Heart left ventricle (tissue), 16 donors: ENCODE measurements at regions not wholly inside any gene's neighbourhood (a gene's known extent, or its start where the extent isn't known, plus 50 kb on each side); places are given as distances from the start of the nearest gene placed in this dataset.

ENCODE experiments used
- ATAC-seq, 4 donors: fragments of 200-7000 bp; cut with Tn5 transposase; one replicate each; pipeline ENCODE4 v1.9.1; 2020 to 2022; ENCODE audit warnings: moderate library complexity in 4 of 4, mild to moderate bottlenecking in 3 of 4, moderate number of reproducible peaks in 1 of 4
- DNase-seq, 5 donors: peaks; one replicate each; pipeline ENCODE4 v3.0.0-alpha.2; 2020
- H3K27ac ChIP-seq, 12 donors: fragments of 200-600 bp; sonication (generic) in 4 of 12; one replicate each; pipeline versions ENCODE4 v1.5.0 to v1.8.0; 2016 to 2022; ENCODE audit warnings: mild to moderate bottlenecking in 2 of 12
- H3K27me3 ChIP-seq, 9 donors: fragments of 200-600 bp; sonication (generic) in 2 of 9; one replicate each; pipeline versions ENCODE4 v1.5.1 to v1.8.0; 2016 to 2022; ENCODE audit warnings: mild to moderate bottlenecking in 3 of 9
- H3K36me3 ChIP-seq, 9 donors: fragments of 200-600 bp; sonication (generic) in 2 of 9; one replicate each; pipeline versions ENCODE4 v1.5.0 to v1.8.0; 2018 to 2022; ENCODE audit warnings: mild to moderate bottlenecking in 2 of 9
- H3K4me1 ChIP-seq, 12 donors: fragments of 200-600 bp; sonication (generic) in 4 of 12; one replicate each; pipeline versions ENCODE4 v1.5.0 to v1.8.0; 2016 to 2022; ENCODE audit warnings: mild to moderate bottlenecking in 3 of 12
- H3K4me3 ChIP-seq, 12 donors: fragments of 200-600 bp; sonication (generic) in 4 of 12; one replicate each; pipeline versions ENCODE4 v1.5.0 to v1.8.0; 2017 to 2022; ENCODE audit warnings: mild to moderate bottlenecking in 9 of 12, moderate library complexity in 4 of 12
- H3K9me3 ChIP-seq, 12 donors: fragments of 200-600 bp; sonication (generic) in 4 of 12; one replicate each; pipeline versions ENCODE4 v1.5.0 to v1.8.0; 2016 to 2022; ENCODE audit warnings: mild to moderate bottlenecking in 1 of 12
- CTCF ChIP-seq, 12 donors: fragments of 200-600 bp; sonication (generic) in 4 of 12; IDR thresholded peaks; one replicate each; pipeline versions ENCODE4 v1.5.0 to v1.8.0; 2018 to 2022; ENCODE audit warnings: antibody characterized with exemption in 12 of 12, mild to moderate bottlenecking in 5 of 12
- POLR2A ChIP-seq, 2 donors: fragments of 450-650 bp; IDR thresholded peaks; one replicate each; pipeline ENCODE4 v1.6.1; 2017; ENCODE audit warnings: antibody characterized with exemption in 2 of 2, mild to moderate bottlenecking in 2 of 2, moderate library complexity in 2 of 2
- WGBS, 4 donors: extraction: QIAGEN DNeasy Blood & Tissue Kit in 2 of 4; methylation state at CpG; one replicate each; pipeline versions ENCODE4 v1.1.5 to v1.1.7; 2013 to 2018; 5-methylcytosine and 5-hydroxymethylcytosine counted together
- intact Hi-C, 10 donors: fragments of 100-400 bp; cut with DNase I; formaldehyde crosslinking; loops; one replicate each; pipeline versions ENCODE4 v1.11.1 to v1.14.2; 2022
- donor health status: ischemic (EF 13 %, LVEDD 7.1; RV severe dilation, severe dysfunction).
- donor health status: healthy with polysubstance abuse.
- donor health status: DM: no; HTN: yes; CAD: no.
- donor health status: DM: no; HTN: no; CAD: no.
- donor health status: ischemic (EF 25% LVEDD 6.9; RV normal size, moderate dysfunction).
- donor health status: ischemic (EF 25% LVEDD 5.7; RV mildly dilated, moderate dysfunction).
- donor health status: healthy.
- donor health status: DM: yes; HTN: yes; CAD: no.
- donor health status: ischemic (EF 35%, LVEDD 5.7; RV mildly dilated, moderate dysfunction).
- donor health status: nonischemic (EF 11% LVEDD 7.7; RV severe dilation, severe dysfunction).
- donor health status: DM: yes; HTN: yes; CAD: no.
- donor health status: PGD.
- donor health status: ischemic (EF 29% LVEDD 5.4; RV normal size, mild dysfunction).
- donor health status: nonischemic (EF 23%, LVEDD 6.1; RV moderate dilation, normal function).

GRCh38 chr15:77557564-77557963 is 75.1 kb downstream of the LINGO1 start:
- Histone ChIP-seq H3K27ac (no peak overlapping the region), H3K4me1 (peaks cover 0 to 6% (median 0%) of the 10 kb centered on the region in 12 donors), H3K36me3 (no peaks in the 10 kb centered on the region), H3K9me3 (no peaks in the 10 kb centered on the region), H3K4me3 (no peak overlapping the region), H3K27me3 (no peaks in the 10 kb centered on the region)
- ATAC-seq, result no peak
- intact Hi-C loops, result no loop called here
- DNase-seq, result no peak
- TF ChIP-seq CTCF (IDR thresholded peaks at IDR 0.05), result no peak
- no peak for TF ChIP-seq POLR2A (IDR thresholded peaks at IDR 0.05)
- WGBS, 4 donors, result 71 to 85% (median 73%) methylated on average over 1 of the region's 1 CpG

- Histone ChIP-seq H3K36me3 (no peaks in the 10 kb centered on the region), H3K27ac (no peak overlapping the region), H3K4me1 (peaks cover 0 to 6% (median 0%) of the 10 kb centered on the region in 12 donors), H3K9me3 (no peaks in the 10 kb centered on the region), H3K27me3 (no peaks in the 10 kb centered on the region), H3K4me3 (no peak overlapping the region)
- TF ChIP-seq POLR2A (IDR thresholded peaks at IDR 0.05), result no peak
- TF ChIP-seq CTCF (IDR thresholded peaks at IDR 0.05), result no peak
- ATAC-seq, result peak in 3 of 4 donors; percentile 64 to 74 (median 74)
- 49 to 59% (median 54%) methylated on average over 7 to 10 of the region's 10 CpGs for WGBS, 4 donors
- intact Hi-C loops, result no loop called here
- peak in 1 of 5 donors; percentile 61 for DNase-seq
Measured at GRCh38 chr15:77557144-77557543, 75.6 kb downstream of the LINGO1 start.

- no peak overlapping the region for H3K27ac ChIP-seq
- no peaks in the 10 kb centered on the region for H3K27me3 ChIP-seq
- TF ChIP-seq POLR2A (IDR thresholded peaks at IDR 0.05) (no peak), CTCF (IDR thresholded peaks at IDR 0.05) (no peak)
- no peaks in the 10 kb centered on the region for H3K36me3 ChIP-seq
- ATAC-seq, result no peak
- 90 to 95% (median 94%) methylated on average over 7 of the region's 7 CpGs for WGBS, 4 donors
- no peak overlapping the region for H3K4me3 ChIP-seq
- no peak for DNase-seq
- intact Hi-C loops, result no loop called here
- no peaks in the 10 kb centered on the region for H3K9me3 ChIP-seq
- H3K4me1 ChIP-seq, result peaks cover 0 to 6% (median 0%) of the 10 kb centered on the region in 12 donors
Measured at GRCh38 chr15:77556622-77557021, 76.1 kb downstream of the LINGO1 start.

- H3K36me3 ChIP-seq, result no peaks in the 10 kb centered on the region
- ATAC-seq (no peak), DNase-seq (no peak)
- TF ChIP-seq POLR2A (IDR thresholded peaks at IDR 0.05), result no peak
- TF ChIP-seq CTCF (IDR thresholded peaks at IDR 0.05), result no peak
- peaks cover 0 to 6% (median 0%) of the 10 kb centered on the region in 12 donors for H3K4me1 ChIP-seq
- H3K27me3 ChIP-seq, result no peaks in the 10 kb centered on the region
- intact Hi-C loops, result no loop called here
- no peak overlapping the region for H3K4me3 ChIP-seq
- no peak overlapping the region for H3K27ac ChIP-seq
- 94 to 97% (median 96%) methylated on average over 7 to 8 of the region's 8 CpGs for WGBS, 4 donors
- no peaks in the 10 kb centered on the region for H3K9me3 ChIP-seq
Measured at GRCh38 chr15:77555232-77555631, 77.5 kb downstream of the LINGO1 start.
